Calu3 (cell line): ENCODE measurements at regions not wholly inside any gene's neighbourhood (a gene's known extent, or its start where the extent isn't known, plus 50 kb on each side); places are given as distances from the start of the nearest gene placed in this dataset.
"Not testable (repeated sequence)": the region's sequence is repeated elsewhere in the genome, so short reads cannot be mapped to it uniquely, and the experiment has no call there.

Experiments
- BruUV-seq: library from RNA; stranded (reverse); fragments of 400-500 nt; replicated peaks from 2 replicates; lab custom pipeline; 2021; lab: Mats Ljungman, UMichigan
- CTCF ChIA-PET: fragments of 300-600 bp; sonication (Branson Sonifier 250); formaldehyde crosslinking; loops from one replicate; lab custom pipeline; 2022; ENCODE audit warnings: antibody characterized with exemption; lab: Charles Lee
- DNase-seq: peaks from one replicate; pipeline ENCODE4 v3.0.0; 2022
- H3K27ac Mint-ChIP-seq: one replicate; pipeline ENCODE4 v1.8.0; 2022; ENCODE audit warnings: mixed read lengths; ENCODE audit not compliant: unreplicated experiment
- H3K27me3 Mint-ChIP-seq: one replicate; pipeline ENCODE4 v1.8.0; 2022; ENCODE audit warnings: mixed read lengths; ENCODE audit not compliant: unreplicated experiment
- H3K36me3 Mint-ChIP-seq: one replicate; pipeline ENCODE4 v1.8.0; 2022; ENCODE audit warnings: mild to moderate bottlenecking, moderate library complexity, mixed read lengths; ENCODE audit not compliant: insufficient read depth, unreplicated experiment
- H3K4me1 Mint-ChIP-seq: one replicate; pipeline ENCODE4 v1.8.0; 2022; ENCODE audit warnings: mild to moderate bottlenecking, low read depth, mixed read lengths; ENCODE audit not compliant: unreplicated experiment
- H3K4me3 Mint-ChIP-seq: one replicate; pipeline ENCODE4 v1.8.0; 2022; ENCODE audit warnings: mild to moderate bottlenecking, low read depth, moderate library complexity, mixed read lengths; ENCODE audit not compliant: unreplicated experiment
- H3K9me3 Mint-ChIP-seq: one replicate; pipeline ENCODE4 v1.8.0; 2022; ENCODE audit warnings: low read depth, mixed read lengths; ENCODE audit not compliant: unreplicated experiment
- CTCF ChIP-seq: fragments of 200-600 bp; IDR thresholded peaks from one replicate; pipeline ENCODE4 v1.8.0; 2022; ENCODE audit warnings: antibody characterized with exemption; ENCODE audit not compliant: unreplicated experiment
- intact Hi-C: fragments of 100-400 bp; cut with micrococcal nuclease; formaldehyde crosslinking; loops from one replicate; pipeline ENCODE4 v1.10.0; 2022; ENCODE audit not compliant: unreplicated experiment

- H3K4me1 Mint-ChIP-seq, result no peaks in the 10 kb centered on the region
- H3K27me3 Mint-ChIP-seq, result no peaks in the 10 kb centered on the region
- H3K36me3 Mint-ChIP-seq, result no peaks in the 10 kb centered on the region
- H3K9me3 Mint-ChIP-seq, result peaks cover 6% of the 10 kb centered on the region
- intact Hi-C loops, result no loop called here
- H3K4me3 Mint-ChIP-seq, result no peak overlapping the region
- DNase-seq, result no peak
- no peak overlapping the region for H3K27ac Mint-ChIP-seq
- BruUV-seq, result no TSS peak
- CTCF ChIA-PET, result no interaction called here
- no peak for TF ChIP-seq CTCF
Observed at GRCh38 chr17:22158364-22158763, 466.0 kb downstream of the KCNJ18 start.

GRCh38 chr17:22161376-22161775, 469.1 kb downstream of the KCNJ18 start:
- CTCF ChIA-PET, result no interaction called here
- Mint-ChIP-seq H3K36me3 (no peaks in the 10 kb centered on the region), H3K9me3 (peaks cover 3% of the 10 kb centered on the region), H3K4me3 (no peak overlapping the region), H3K4me1 (no peaks in the 10 kb centered on the region), H3K27ac (no peak overlapping the region), H3K27me3 (no peaks in the 10 kb centered on the region)
- TF ChIP-seq CTCF, result no peak
- no peak for DNase-seq
- no TSS peak for BruUV-seq
- intact Hi-C loops, result no loop called here

GRCh38 chr17:22171631-22172030, 479.3 kb downstream of the KCNJ18 start:
- no TSS peak for BruUV-seq
- Mint-ChIP-seq H3K27me3 (no peaks in the 10 kb centered on the region), H3K27ac (no peak overlapping the region), H3K36me3 (no peaks in the 10 kb centered on the region), H3K9me3 (peaks cover 11% of the 10 kb centered on the region), H3K4me1 (no peaks in the 10 kb centered on the region), H3K4me3 (no peak overlapping the region)
- no peak for TF ChIP-seq CTCF
- intact Hi-C loops, result no loop called here
- no peak for DNase-seq
- CTCF ChIA-PET, result no interaction called here

GRCh38 chr17:22193113-22193512, 500.8 kb downstream of the KCNJ18 start:
- no peak overlapping the region for H3K4me3 Mint-ChIP-seq
- peaks cover 3% of the 10 kb centered on the region for H3K9me3 Mint-ChIP-seq
- no peak for TF ChIP-seq CTCF
- DNase-seq, result no peak
- no TSS peak for BruUV-seq
- no peaks in the 10 kb centered on the region for H3K36me3 Mint-ChIP-seq
- CTCF ChIA-PET, result no interaction called here
- H3K27me3 Mint-ChIP-seq, result no peaks in the 10 kb centered on the region
- no peak overlapping the region for H3K27ac Mint-ChIP-seq
- no peaks in the 10 kb centered on the region for H3K4me1 Mint-ChIP-seq
- intact Hi-C loops, result no loop called here

GRCh38 chr17:22200187-22200586, 507.9 kb downstream of the KCNJ18 start:
- H3K4me1 Mint-ChIP-seq, DNase-seq, intact Hi-C loops, H3K9me3 Mint-ChIP-seq, BruUV-seq, H3K36me3 Mint-ChIP-seq, CTCF ChIA-PET, H3K27me3 Mint-ChIP-seq, H3K4me3 Mint-ChIP-seq, H3K27ac Mint-ChIP-seq: not testable (repeated sequence)
